ENCODE measurements at regions not wholly inside any gene's neighbourhood (a gene's known extent, or its start where the extent isn't known, plus 50 kb on each side); places are given as distances from the start of the nearest gene placed in this dataset.

- Histone ChIP-seq H3K9me3 (ENCODE audit: low read length) (no peaks in the 10 kb centered on the region), H3K27me3 (ENCODE audit: insufficient read depth, low read length) (no peaks in the 10 kb centered on the region), H3K36me3 (ENCODE audit: insufficient read depth, low read length) (no peaks in the 10 kb centered on the region), H2AFZ (ENCODE audit: low read depth, low read length) (no peak overlapping the region), H3K4me3 (ENCODE audit: low read length) (no peak overlapping the region), H3K4me1 (ENCODE audit: insufficient read depth, low read length) (no peaks in the 10 kb centered on the region)
Measured at GRCh38 chr6:155505608-155505989, 50.0 kb upstream of the NOX3 start.
